ENCODE measurements at regions not wholly inside any gene's neighbourhood (a gene's known extent, or its start where the extent isn't known, plus 50 kb on each side); places are given as distances from the start of the nearest gene placed in this dataset.

GRCh38 chr3:127033171-127033570 is 50.3 kb downstream of the PLXNA1 start:
- ATAC-seq (no peak), DNase-seq (ENCODE audit: missing footprints) (peak; percentile 62)
- intact Hi-C loops (cut with DNase I) = no loop called here

GRCh38 chr3:127033786-127034185 is 50.9 kb downstream of the PLXNA1 start:
- intact Hi-C loops (cut with DNase I) = no loop called here
- ATAC-seq = no peak
- peak; percentile 55 for DNase-seq (ENCODE audit: missing footprints)

- ATAC-seq = no peak
- peak; percentile 63 for DNase-seq (ENCODE audit: missing footprints)
- intact Hi-C loops (cut with DNase I) = no loop called here
Measured at GRCh38 chr3:127034195-127034989, 51.5 kb downstream of the PLXNA1 start.

GRCh38 chr3:127034990-127035652 is 52.2 kb downstream of the PLXNA1 start:
- DNase-seq (ENCODE audit: missing footprints) (peak; percentile 39), ATAC-seq (no peak)
- intact Hi-C loops (cut with DNase I) = no loop called here

GRCh38 chr3:127035677-127036076 is 52.8 kb downstream of the PLXNA1 start:
- intact Hi-C loops (cut with DNase I) = no loop called here
- ATAC-seq = peak; percentile 29
- DNase-seq (ENCODE audit: missing footprints) = peak; percentile 84

- ATAC-seq (peak; percentile 12), DNase-seq (ENCODE audit: missing footprints) (peak; percentile 55)
- intact Hi-C loops (cut with DNase I) = no loop called here
Measured at GRCh38 chr3:127036209-127037020, 53.5 kb downstream of the PLXNA1 start.

GRCh38 chr3:127037021-127037400 is 54.1 kb downstream of the PLXNA1 start:
- DNase-seq (ENCODE audit: missing footprints) = peak; percentile 56
- intact Hi-C loops (cut with DNase I) = no loop called here
- ATAC-seq = no peak

- ATAC-seq = no peak
Measured at GRCh38 chr3:127037418-127037841, 54.5 kb downstream of the PLXNA1 start.

GRCh38 chr3:127037971-127038446 is 55.1 kb downstream of the PLXNA1 start:
- no peak for ATAC-seq
- intact Hi-C loops (cut with DNase I) = no loop called here
- DNase-seq (ENCODE audit: missing footprints) = peak; percentile 67

More at GRCh38 chr3:127037418-127037841, 54.5 kb downstream of the PLXNA1 start:
- DNase-seq (ENCODE audit: missing footprints) = no peak
- intact Hi-C loops (cut with DNase I) = no loop called here

- no peak for ATAC-seq
- intact Hi-C loops (cut with DNase I) = no loop called here
- no peak for DNase-seq (ENCODE audit: missing footprints)
Measured at GRCh38 chr3:127038466-127038865, 55.6 kb downstream of the PLXNA1 start.

- DNase-seq (ENCODE audit: missing footprints) = peak; percentile 59
- ATAC-seq = no peak
- intact Hi-C loops (cut with DNase I) = no loop called here
Measured at GRCh38 chr3:127038923-127039581, 56.1 kb downstream of the PLXNA1 start.

- DNase-seq (ENCODE audit: missing footprints) (no peak), ATAC-seq (no peak)
- intact Hi-C loops (cut with DNase I) = no loop called here
Measured at GRCh38 chr3:127039719-127040118, 56.8 kb downstream of the PLXNA1 start.

GRCh38 chr3:127040216-127040615 is 57.3 kb downstream of the PLXNA1 start:
- no peak for ATAC-seq
- DNase-seq (ENCODE audit: missing footprints) = no peak
- intact Hi-C loops (cut with DNase I) = no loop called here

GRCh38 chr3:127041264-127041820 is 58.4 kb downstream of the PLXNA1 start:
- no peak for ATAC-seq
- intact Hi-C loops (cut with DNase I) = no loop called here
- peak; percentile 66 for DNase-seq (ENCODE audit: missing footprints)

GRCh38 chr3:127041933-127042332 is 59.0 kb downstream of the PLXNA1 start:
- DNase-seq (ENCODE audit: missing footprints) (no peak), ATAC-seq (no peak)
- intact Hi-C loops (cut with DNase I) = no loop called here

- DNase-seq (ENCODE audit: missing footprints) = peak; percentile 52
- intact Hi-C loops (cut with DNase I) = no loop called here
- no peak for ATAC-seq
Measured at GRCh38 chr3:127042634-127043033, 59.7 kb downstream of the PLXNA1 start.

GRCh38 chr3:127043041-127043641 is 60.2 kb downstream of the PLXNA1 start:
- ATAC-seq = no peak
- DNase-seq (ENCODE audit: missing footprints) = peak; percentile 21
- intact Hi-C loops (cut with DNase I) = no loop called here

Data from Right ventricle myocardium inferior (tissue), 1 donor.